Caki2 (cell line): ENCODE measurements at regions not wholly inside any gene's neighbourhood (a gene's known extent, or its start where the extent isn't known, plus 50 kb on each side); places are given as distances from the start of the nearest gene placed in this dataset.

ENCODE experiments used
- DNase-seq: peaks from one replicate; pipeline ENCODE4 v3.0.0-alpha.2; 2015; ENCODE audit warnings: low read depth
- in situ Hi-C: cut with HindIII; loops from 2 replicates; pipeline ENCODE4 v1.10.0; 2016; ENCODE audit warnings: low sequenced_read_pairs, low pct_unique_long_range_greater_than_20kb, mixed read lengths

DNA sequence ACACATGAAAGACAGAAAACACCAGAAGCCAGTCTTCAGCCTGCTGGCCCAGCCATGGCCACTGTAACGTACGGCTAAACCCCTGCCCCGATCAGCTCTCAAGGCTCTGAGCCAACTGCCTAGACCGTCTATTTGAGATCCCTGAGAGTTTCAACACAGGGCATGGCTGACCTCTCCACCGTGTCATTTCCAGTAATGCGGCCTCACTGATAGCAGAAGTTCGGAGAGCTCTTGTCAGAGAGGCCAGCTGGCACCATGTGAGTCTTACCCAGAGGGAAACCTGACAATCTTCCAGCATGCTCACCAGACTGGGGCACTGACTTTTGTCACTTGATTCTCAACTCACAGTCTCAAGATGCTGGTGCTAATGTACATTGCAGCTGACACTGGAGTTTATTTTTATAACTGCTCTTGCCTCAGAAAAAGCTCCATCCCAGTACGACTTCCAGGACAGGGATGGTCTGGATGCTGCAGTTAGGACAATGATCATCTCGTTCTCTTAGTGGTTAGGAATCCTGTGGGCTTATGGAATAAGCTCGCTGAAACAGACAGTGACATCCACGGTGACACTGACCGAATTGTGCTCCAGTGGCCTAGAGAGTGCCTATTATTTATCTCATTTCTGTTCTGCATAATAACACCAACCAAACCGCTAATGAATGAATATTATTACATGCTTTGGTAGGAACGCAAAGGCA, 372.7 kb downstream of the ICE1 start:
- no peak for DNase-seq
- in situ Hi-C loops, result no loop called here

DNA sequence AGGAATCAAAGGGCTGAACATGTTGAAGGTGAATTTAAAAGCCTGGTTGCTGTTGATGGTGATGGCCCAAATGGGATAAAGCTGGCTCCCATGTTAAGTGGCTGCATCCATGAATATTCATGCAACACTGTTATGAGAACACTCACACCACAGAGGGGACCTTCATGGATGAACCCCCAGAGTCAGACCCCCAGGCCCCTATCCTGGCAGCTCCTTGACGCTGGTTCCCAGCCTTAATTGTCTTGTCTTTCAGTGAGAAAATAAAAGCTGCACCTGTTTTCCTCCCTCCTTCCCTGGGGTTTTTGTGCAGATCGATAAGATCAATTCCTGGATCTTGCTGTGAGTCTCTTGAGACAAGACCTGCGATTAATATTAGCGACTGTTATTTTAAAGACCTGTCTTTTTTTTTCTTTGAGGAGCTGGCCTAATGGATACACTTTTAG, 371.7 kb downstream of the ICE1 start:
- in situ Hi-C loops, result no loop called here
- DNase-seq, result no peak

DNA sequence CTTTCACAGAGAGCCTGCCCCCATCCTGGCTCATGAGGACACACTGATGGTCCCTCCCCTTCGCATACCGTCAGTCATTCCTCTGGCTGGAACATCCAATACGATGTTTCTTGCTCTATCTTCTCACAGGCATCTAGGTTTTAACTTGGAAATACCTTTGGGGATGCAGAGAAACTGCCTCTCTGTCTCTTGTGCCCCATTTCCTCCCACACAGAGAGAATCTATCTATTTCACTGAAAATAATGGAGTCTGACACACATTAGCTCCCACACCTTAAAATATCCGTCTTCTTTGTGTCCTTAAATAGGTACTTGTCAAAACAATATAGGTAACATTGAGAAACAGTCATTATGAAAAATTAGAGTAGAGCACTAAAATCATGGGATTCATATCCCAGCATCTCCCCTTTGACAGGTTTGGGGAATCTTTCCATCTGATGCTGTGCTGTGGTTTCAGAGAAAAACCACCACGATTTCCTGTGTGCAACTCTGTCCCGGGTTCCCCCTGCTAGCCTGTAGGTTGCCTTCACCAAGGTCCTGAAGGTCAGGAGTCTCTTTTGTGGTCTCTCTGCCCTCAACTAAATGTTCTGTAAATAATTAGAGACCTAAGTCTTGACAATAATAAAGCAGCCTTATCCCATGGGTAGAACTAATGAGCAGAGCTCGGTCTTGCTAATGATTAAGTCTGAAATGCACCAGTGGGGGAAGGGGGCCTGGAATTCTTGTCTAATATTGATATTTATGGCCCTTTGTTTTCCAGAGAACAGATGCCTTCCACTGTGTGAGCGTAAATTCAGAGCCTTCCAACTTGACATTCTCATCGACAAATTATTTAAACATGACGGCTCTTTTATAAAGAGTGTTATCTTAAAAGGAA, 371.0 kb downstream of the ICE1 start:
- in situ Hi-C loops, result no loop called here
- DNase-seq, result no peak

DNA sequence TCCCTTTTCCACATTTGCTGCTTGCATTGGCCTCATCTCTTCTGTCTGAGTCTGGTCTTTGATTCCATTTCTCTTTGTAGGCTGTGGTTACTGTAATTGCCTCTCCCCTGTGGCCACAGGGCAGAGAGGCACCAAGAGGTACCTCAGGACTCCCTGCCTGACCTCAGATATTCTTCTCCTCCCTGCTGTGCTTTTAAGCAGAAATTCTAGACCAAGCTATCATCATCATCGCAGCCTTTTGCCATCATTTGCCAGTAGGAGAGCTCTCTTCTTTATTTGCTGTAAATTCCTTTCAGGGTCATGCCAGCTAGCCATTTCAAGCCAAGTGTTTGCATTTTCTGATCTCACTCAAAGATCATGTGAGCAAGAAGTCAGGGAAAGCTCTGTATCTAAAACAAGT, 369.6 kb downstream of the ICE1 start:
- in situ Hi-C loops, result no loop called here

DNA sequence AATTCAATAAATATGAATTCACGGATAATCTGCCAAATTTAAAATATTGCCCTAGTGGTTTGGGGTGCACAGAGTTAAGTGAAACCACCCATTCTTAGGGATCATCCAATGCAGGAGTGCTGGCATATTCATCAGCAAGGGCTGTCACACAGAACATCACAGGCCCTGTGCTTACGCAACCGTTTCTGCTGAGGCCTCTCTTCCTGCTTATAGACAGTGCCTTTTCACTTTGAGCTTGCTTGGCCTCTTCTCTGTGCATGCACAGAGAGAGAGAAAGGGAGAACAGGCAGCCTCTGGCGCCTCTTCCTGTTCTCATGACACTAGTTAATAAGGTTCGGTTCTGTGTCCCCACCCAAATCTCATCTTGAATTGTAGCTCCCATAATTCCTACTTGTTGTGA, 366.3 kb downstream of the ICE1 start:
- in situ Hi-C loops, result no loop called here
- DNase-seq, result no peak

More for the DNA sequence above, 369.6 kb downstream of the ICE1 start:
- DNase-seq, result no peak

DNA sequence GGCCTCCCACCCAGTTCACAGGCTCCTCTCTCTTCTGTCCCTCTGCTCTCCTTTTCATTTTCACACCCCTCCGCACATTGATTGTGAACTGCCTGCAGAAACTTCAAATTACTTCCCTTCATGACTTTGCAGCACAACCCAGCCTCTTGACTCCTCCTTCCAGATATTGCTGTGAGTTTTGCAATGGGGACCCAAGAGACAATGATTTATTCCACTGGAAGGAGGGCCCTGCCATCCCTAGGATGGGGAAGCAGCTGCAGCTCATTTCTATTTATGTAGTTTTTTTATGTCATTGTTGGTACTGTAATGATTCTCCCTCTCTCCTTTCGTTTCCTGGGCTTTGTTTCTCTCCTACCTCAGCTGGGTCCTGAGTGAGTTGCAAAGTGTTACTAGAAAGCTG, 364.9 kb downstream of the ICE1 start:
- in situ Hi-C loops, result no loop called here
- no peak for DNase-seq

DNA sequence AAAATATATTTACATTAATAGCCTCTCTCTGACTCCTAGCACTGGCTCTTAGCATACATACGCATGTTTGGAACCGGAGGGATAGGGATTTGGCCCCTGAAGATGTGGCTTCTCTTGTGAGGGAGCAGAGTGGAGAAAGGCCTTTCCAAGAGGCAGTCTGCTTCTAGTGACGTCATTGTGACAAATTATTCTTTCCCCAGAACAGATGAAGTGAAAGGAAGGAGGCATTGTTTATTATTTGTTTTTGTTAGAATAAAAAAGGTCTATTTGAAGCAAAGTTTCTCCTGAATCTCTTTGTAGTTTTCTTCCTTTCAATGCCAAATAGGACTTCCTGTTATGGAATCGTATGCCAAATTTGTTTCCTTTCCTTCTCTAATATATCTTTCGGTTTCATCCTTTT, 361.6 kb downstream of the ICE1 start:
- in situ Hi-C loops, result no loop called here

DNA sequence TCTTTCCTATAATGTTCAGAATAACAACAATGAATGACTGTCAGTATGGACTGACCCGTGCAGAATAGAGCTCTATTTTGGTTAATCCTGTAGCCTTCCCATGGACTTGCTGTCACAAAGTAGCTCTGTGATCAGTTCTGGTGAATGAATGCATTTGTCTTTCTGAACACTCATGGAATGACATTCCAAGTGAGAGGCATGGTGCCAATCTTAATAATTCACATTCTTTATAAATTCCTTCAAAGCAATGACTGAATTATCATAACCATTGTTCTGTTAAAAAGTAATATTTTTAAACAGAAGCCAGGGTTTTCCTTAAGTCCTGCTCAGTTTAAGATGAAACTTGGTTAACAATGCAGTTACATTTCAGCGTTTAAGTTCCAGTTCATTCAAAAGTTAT, 360.5 kb downstream of the ICE1 start:
- DNase-seq, result no peak
- in situ Hi-C loops, result no loop called here

More for the DNA sequence above, 361.6 kb downstream of the ICE1 start:
- no peak for DNase-seq

DNA sequence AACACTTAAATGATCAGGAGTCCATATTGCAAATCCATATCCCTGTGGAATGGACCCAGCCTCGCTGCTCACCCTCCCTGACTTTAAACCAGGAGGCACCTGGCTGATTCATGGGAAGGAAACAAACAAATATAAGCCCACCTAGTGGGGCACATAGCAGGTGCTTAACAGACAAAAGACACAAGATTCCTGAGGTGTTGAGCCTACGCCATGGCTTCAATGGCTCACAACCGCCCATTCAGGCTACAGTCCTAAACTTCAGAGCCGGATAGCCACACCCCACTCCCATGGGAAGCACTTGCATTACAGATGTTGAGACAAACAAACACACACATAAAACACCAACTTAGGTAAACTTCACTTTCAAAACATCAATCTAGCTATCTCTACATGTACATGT, 359.9 kb downstream of the ICE1 start:
- in situ Hi-C loops, result no loop called here
- no peak for DNase-seq

DNA sequence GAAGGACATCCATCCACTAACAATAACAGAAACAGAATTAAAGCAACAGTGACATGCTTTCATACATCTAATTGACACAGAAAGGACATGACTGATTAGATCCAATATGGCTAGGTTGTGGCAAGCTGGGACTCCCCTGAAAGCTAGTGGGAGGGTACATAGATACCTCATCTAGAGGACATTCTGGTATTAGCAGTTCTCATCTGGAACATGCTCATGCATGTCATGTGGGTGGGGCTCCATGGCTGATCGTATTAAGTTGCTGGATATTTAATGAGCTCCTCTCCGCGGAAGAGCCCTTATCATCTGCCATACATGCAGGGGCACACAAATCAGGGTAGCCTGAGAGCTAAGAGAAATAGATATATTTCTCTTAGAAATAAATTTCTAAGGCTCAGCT, 358.9 kb downstream of the ICE1 start:
- no peak for DNase-seq
- in situ Hi-C loops, result no loop called here

DNA sequence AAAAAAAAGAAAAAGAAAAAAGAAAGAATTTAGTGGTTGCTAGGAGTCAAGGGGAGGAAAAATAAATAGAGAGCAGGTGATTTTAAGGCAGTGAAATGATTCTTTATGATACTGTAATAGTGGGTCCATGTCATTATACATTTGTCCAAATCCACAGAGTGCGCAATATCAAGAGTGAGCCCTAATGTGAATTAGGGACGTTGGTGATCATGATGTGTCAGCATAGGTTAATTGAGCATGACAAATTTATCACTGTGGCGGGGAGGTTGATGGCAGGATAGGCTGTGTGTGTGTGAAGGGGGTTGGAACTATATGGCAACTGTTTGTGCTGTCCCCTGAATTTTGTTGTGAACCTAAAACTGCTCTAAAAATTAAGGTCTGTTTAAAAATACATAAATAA, 357.8 kb downstream of the ICE1 start:
- DNase-seq, result no peak
- in situ Hi-C loops, result no loop called here

DNA sequence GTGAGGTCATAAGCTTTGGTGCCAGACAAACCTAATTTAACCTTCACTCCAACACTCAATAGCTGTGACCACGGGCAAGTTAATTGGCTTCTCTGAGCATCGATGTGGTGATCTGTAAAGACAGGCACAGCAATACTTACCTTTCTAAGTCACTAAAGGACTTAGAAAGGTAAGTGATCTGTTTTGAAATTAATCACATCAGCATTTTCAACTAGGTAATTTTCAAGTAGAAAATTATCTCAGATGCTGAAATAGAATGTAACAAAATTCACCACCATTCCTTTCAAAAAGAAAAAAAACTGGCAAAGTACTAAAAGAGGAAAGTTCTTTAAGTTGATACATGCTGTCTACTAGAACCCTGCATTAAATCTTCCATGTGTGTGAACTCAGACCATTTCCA, 354.5 kb downstream of the ICE1 start:
- DNase-seq, result no peak
- in situ Hi-C loops, result no loop called here

DNA sequence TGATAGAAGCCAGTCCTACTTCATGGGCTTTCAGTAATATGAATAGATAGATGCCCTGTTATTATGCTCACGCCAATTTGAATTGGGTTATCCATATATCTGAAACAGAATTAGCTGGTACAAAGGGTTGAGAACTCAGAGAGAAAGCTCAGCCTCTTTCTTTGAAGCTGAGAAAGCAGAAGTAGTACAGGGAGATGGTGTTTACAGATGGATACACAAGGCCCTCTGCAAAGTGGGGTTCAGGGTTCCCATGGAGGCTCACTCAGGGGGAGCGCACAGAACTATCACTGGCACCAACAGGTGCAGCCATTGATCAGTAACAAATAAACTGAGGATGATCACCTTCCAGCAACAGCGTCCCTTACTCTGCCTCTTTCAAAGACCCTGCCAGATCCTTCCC, 349.7 kb downstream of the ICE1 start:
- in situ Hi-C loops, result no loop called here
- DNase-seq, result no peak

DNA sequence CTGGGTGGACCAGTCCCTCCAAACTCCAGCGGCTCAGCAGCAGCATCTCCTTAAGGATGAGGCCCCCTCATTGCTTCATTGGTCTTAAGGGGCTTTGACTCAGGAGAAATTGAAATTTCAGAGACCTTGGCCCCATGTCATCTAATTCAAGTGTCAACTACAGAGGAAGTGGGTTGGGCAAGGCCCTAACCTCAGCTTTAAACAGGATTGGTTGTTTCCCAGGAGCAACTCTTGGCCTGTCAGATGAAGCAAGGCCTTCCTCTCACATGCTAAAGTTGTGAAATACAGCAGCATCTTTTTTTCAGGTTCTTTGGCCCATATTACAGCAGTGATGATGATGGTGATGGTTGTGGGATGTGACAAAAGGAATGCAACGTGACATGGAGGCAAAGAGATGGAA, 348.3 kb downstream of the ICE1 start:
- in situ Hi-C loops, result no loop called here
- no peak for DNase-seq

DNA sequence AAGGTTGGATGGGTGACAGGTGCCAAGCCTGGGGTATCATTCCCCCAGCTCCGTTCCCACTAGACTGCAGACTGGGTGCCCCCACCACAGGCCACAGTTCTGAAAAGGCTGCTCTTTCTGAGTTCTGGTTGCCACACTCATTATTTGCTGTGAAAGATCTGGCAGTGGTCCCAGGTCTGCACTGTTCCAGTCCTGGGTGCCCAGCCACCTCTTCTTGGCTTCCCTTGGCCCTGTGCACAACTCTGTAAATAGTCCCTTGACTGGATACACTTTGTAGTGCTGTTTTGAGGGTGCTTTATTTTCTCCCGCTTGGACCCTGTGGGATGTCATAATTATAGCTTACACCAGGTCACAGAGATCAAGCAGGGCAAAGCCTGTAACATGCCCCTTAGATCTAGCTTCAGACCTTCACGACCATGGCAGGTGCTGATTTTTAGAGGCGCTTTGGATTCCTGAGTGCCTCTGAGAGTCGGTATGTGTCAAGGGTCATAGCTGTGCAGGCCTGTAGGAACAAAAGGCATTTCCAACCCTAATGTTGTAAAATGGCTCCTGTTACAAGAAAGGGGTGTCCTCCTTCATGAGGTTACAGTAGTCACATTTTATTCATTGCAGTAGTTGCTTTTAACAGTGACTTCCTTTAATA, 344.9 kb downstream of the ICE1 start:
- no peak for DNase-seq
- in situ Hi-C loops, result no loop called here

DNA sequence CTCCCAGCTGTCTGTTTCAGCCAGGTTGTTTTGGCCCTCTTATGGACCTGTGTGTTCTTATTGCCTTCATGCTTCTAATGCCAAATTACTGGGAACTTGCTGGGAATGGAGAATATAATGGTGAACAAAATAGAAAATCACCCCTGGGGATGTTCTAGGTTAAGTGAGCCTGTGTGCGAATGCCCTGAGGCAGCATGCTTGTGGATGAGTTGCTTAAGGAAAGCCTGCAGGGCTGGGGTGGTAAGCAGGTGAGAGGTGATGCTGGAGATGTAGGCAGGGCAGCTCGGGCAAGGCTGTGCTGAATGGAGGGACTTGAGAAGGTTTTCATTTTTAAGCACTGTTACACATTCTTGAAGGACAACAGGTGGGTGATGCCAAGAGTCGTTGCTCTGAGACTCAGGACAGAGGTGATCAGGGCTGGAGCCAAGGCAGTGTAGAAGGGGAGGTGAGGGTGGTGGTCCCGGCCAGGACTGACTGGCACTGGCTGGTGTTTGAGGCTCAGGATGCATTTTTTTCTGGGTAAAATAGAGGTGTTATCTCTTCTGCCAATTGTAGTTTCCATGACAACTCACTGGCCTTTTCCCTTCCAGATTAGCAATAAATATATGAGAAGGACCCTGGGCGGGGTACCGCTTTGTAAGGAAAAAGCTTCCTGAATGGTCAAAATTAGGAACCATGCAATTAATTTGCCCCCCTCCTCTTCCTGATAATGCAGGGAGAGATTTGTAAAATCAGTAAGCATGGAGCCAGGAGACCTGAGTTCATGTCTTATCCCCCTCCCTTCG, 342.8 kb downstream of the ICE1 start:
- no peak for DNase-seq
- in situ Hi-C loops, result no loop called here

DNA sequence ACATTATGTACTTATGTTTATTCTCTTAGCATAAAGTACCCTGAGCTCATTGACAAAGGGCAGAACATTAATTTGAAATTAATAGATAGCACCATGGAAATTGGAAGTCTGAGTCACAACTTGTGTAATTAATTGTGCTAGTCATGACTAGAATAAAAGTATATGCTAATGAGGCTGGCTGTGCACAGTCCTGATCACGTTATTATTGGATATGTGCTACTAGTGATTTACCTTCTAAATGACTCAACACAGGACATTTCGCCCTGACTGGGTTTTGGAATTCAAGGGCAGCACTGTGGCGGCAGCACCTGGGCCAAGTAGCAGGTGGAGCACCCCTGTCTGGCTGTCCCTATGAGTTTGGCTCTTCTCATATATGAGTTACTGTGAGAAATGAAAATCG, 341.8 kb downstream of the ICE1 start:
- in situ Hi-C loops, result no loop called here
- no peak for DNase-seq

DNA sequence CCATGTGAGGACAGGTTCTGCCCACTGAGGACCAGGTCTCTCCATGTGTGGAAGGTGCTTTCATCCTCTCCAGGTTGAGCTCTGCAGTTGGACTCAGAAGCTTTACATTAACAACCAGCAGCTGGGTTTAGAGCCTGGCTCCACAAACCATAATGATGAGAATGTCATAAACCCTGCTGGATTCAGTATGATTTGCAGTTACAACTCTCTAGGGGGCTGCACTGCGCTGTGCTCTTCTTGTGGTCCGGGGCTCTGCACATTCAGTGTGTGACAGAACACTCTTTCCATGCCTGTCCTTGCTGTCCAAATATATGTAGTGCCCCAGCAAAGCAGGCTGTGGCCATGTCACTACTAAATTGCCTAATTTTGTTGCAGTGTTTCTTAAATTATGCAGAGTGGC, 334.3 kb downstream of the ICE1 start:
- DNase-seq, result no peak
- in situ Hi-C loops, result no loop called here

DNA sequence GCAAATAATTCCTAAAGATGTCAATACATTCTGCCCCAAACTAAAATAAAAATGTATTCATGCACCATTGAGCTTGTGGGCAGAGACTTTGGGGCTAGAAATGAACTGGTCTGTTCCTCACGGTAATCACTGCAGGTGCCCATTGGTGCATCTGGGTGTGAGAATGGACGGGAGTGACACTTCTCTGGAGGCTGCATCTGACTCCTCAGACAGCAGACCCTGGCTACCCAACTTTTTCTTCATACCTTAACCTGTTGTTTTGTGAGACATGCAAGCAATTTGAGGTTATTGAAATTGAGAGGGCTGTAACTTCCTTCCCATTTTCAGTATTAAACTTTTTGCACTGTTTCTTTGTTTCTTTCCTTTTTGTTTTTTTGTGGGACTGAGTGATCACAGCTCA, 333.4 kb downstream of the ICE1 start:
- in situ Hi-C loops, result no loop called here
- no peak for DNase-seq
